ENCODE measurements at regions not wholly inside any gene's neighbourhood (a gene's known extent, or its start where the extent isn't known, plus 50 kb on each side); places are given as distances from the start of the nearest gene placed in this dataset.
"Not testable (repeated sequence)": the region's sequence is repeated elsewhere in the genome, so short reads cannot be mapped to it uniquely, and the experiment has no call there.

DNA sequence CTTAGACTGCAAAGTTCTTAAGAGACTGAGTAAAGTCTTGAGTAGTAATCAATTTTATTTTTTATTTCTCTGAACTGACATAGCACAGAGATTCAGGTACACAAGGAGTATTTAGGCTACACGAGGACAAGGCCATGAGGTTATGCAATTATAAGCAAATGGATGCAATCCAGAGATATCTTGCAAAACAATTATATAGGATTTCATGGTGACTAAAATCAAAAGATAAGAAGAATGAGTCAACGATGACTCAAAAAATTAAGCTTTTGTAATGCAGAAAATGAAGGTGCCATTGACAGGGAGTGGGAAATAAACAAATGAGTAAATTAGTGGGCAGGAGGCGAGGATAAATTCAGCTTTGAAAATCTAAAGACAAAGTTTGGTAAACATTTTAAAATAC lies 66.7 kb upstream of the MYO3A start:
- no peak for DNase-seq (ENCODE audit: low read depth in 2 of 2)

- no peak for DNase-seq (ENCODE audit: low read depth in 2 of 2)
Measured at GRCh38 chr10:25869067-25869591, 64.9 kb upstream of the MYO3A start.

DNA sequence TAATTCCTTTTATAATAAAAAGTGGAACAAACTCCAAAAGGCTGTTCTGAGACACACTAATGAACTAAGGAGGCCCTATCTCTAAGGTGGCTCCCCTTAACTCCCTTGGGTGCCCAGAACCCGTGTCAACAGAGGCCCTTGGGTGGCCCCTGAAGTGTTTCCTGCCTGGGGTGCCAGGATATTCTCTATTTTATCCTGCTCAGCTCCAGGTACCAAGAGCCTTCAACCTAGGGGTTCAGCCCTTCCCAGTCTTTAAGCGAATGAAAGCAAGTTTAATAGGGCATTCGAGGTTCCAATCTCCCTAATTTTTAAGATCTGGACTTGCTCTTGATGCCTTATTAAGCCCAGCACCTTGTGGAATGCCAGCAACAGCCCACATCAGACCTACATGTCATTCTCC lies 64.4 kb upstream of the MYO3A start:
- no peak for DNase-seq (ENCODE audit: low read depth in 2 of 2)

DNA sequence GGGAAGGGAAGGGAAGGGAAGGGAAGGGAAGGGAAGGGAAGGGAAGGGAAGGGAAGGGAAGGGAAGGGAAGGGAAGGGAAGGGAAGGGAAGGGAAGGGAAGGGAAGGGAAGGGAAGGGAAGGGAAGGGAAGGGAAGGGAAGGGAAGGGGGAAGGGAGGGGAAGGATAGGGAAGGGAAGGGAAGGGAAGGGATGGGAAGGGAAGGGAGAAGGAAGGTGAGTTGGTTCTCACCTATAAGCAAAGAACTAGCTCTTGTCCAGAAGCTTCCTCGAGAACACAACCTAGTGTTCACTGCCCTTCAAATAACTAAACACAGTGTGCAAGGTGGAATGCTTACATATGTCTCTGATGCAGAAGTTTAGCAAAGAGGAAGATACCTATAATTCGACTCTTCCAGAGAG lies 59.6 kb upstream of the MYO3A start:
- not testable (repeated sequence) for DNase-seq (ENCODE audit: low read depth in 2 of 2)

GRCh38 chr10:25875556-25876165 lies 58.4 kb upstream of the MYO3A start:
- DNase-seq (ENCODE audit: low read depth in 2 of 2): peak; percentile 52 to 68

- DNase-seq (ENCODE audit: low read depth in 2 of 2): no peak
Measured at GRCh38 chr10:25877296-25877695, 56.7 kb upstream of the MYO3A start.

Measured in stimulated activated CD4-positive, alpha-beta T cell treated with anti-CD3 and anti-CD28 coated beads, Interleukin-4, amount 100 ng/mL, for 48 hours (primary cell).